GM12878 (cell line): ENCODE measurements at regions not wholly inside any gene's neighbourhood (a gene's known extent, or its start where the extent isn't known, plus 50 kb on each side); places are given as distances from the start of the nearest gene placed in this dataset.

Experiments used
- BCL11A ChIP-seq: IDR thresholded peaks from 2 replicates; pipeline ENCODE4 v1.6.1; 2011; ENCODE audit warnings: low read depth, low read length
- CREB1 ChIP-seq: IDR thresholded peaks from 2 replicates; pipeline ENCODE4 v1.6.1; 2012; ENCODE audit warnings: low read depth, mild to moderate bottlenecking, inconsistent platforms
- CREM ChIP-seq: IDR thresholded peaks from 2 replicates; pipeline ENCODE4 v1.6.1; 2014; ENCODE audit warnings: antibody characterized with exemption, low read depth
- ESRRA ChIP-seq: IDR thresholded peaks from 2 replicates; pipeline ENCODE4 v1.6.1; 2012; ENCODE audit warnings: mild to moderate bottlenecking, low read length, improper control_type of control experiment
- FOXM1 ChIP-seq: IDR thresholded peaks from 2 replicates; pipeline ENCODE4 v1.6.1; 2012; ENCODE audit warnings: low read depth, mild to moderate bottlenecking, inconsistent platforms, low read length, moderate library complexity
- GABPA ChIP-seq: IDR thresholded peaks from 2 replicates; pipeline ENCODE4 v1.6.1; 2014; ENCODE audit warnings: antibody characterized with exemption, low read depth, mild to moderate bottlenecking, inconsistent platforms
- IRF4 ChIP-seq: IDR thresholded peaks from 2 replicates; pipeline ENCODE4 v1.6.1; 2011; ENCODE audit warnings: low read depth, low read length
- JUNB ChIP-seq: IDR thresholded peaks from 2 replicates; pipeline ENCODE4 v1.6.1; 2016; ENCODE audit warnings: antibody characterized with exemption, mild to moderate bottlenecking
- NFIC ChIP-seq: IDR thresholded peaks from 2 replicates; pipeline ENCODE4 v1.6.1; 2012; ENCODE audit warnings: low read depth, mild to moderate bottlenecking, inconsistent platforms, low read length, moderate library complexity
- NR2F1 ChIP-seq: fragments of 450-650 bp; conservative IDR thresholded peaks from 2 replicates; pipeline ENCODE4 v1.6.1; 2017; ENCODE audit warnings: mild to moderate bottlenecking
- PKNOX1 ChIP-seq: fragments of 450-650 bp; IDR thresholded peaks from 2 replicates; pipeline ENCODE4 v1.6.1; 2016; ENCODE audit warnings: mild to moderate bottlenecking
- RUNX3 ChIP-seq: IDR thresholded peaks from 2 replicates; pipeline ENCODE4 v1.6.1; 2012; ENCODE audit warnings: low read length, inconsistent platforms
- SIX5 ChIP-seq: IDR thresholded peaks from 2 replicates; pipeline ENCODE4 v1.6.1; 2011; ENCODE audit warnings: mild to moderate bottlenecking, low read depth, low read length, moderate library complexity; ENCODE audit not compliant: severe bottlenecking
- SKIL ChIP-seq: fragments of 450-650 bp; IDR thresholded peaks from 2 replicates; pipeline ENCODE4 v1.6.1; 2017; ENCODE audit warnings: mild to moderate bottlenecking, low read depth, inconsistent platforms; ENCODE audit not compliant: poor library complexity, severe bottlenecking
- ZBED1 ChIP-seq: IDR thresholded peaks from 2 replicates; pipeline ENCODE4 v1.6.1; 2016; ENCODE audit warnings: borderline replicate concordance
- ZNF274 ChIP-seq: IDR thresholded peaks from one replicate; pipeline ENCODE4 v1.8.0; 2011; ENCODE audit not compliant: insufficient read length, insufficient read depth

GRCh38 chr12:118689793-118690192, 291.5 kb upstream of the SRRM4 start (continued):
- no peak for TF ChIP-seq SKIL
- peak; percentile 70; the same call in 1 of the 2 replicates for TF ChIP-seq BCL11A
- TF ChIP-seq ZNF274: no peak
- TF ChIP-seq CREM: peak; percentile 73; the same call in 1 of the 2 replicates
- TF ChIP-seq SIX5: no peak
- peak; percentile 54; the same call in 1 of the 2 replicates for TF ChIP-seq GABPA
- peak; percentile 48; the same call in 1 of the 2 replicates for TF ChIP-seq IRF4
- TF ChIP-seq ESRRA: no peak
- peak; percentile 58 for TF ChIP-seq NFIC
- TF ChIP-seq CREB1: no peak
- peak; percentile 60; the same call in 1 of the 2 replicates for TF ChIP-seq NR2F1
- TF ChIP-seq ZBED1: 0 out of 2 replicates have a peak, but pooled peaks have one; percentile 32
- TF ChIP-seq PKNOX1: peak; percentile 48; the same call in 1 of the 2 replicates
- TF ChIP-seq JUNB: peak; percentile 41; the same call in 1 of the 2 replicates
- peak; percentile 87 for TF ChIP-seq RUNX3
- peak; percentile 69; the same call in 1 of the 2 replicates for TF ChIP-seq FOXM1
